ENCODE measurements at regions not wholly inside any gene's neighbourhood (a gene's known extent, or its start where the extent isn't known, plus 50 kb on each side); places are given as distances from the start of the nearest gene placed in this dataset.

GRCh38 chrX:28188526-28188925 lies 207.3 kb upstream of the DCAF8L1 start:
- no peak overlapping the region for H3K27ac ChIP-seq
- H3K4me1 ChIP-seq: no peaks in the 10 kb centered on the region
- TF ChIP-seq POLR2A (IDR thresholded peaks at IDR 0.05): no peak
- TF ChIP-seq, protein P1, sequence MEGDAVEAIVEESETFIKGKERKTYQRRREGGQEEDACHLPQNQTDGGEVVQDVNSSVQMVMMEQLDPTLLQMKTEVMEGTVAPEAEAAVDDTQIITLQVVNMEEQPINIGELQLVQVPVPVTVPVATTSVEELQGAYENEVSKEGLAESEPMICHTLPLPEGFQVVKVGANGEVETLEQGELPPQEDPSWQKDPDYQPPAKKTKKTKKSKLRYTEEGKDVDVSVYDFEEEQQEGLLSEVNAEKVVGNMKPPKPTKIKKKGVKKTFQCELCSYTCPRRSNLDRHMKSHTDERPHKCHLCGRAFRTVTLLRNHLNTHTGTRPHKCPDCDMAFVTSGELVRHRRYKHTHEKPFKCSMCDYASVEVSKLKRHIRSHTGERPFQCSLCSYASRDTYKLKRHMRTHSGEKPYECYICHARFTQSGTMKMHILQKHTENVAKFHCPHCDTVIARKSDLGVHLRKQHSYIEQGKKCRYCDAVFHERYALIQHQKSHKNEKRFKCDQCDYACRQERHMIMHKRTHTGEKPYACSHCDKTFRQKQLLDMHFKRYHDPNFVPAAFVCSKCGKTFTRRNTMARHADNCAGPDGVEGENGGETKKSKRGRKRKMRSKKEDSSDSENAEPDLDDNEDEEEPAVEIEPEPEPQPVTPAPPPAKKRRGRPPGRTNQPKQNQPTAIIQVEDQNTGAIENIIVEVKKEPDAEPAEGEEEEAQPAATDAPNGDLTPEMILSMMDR (IDR thresholded peaks at IDR 0.05): no peak
- H3K36me3 ChIP-seq (ENCODE audit: low read depth, missing control alignments): no peaks in the 10 kb centered on the region
- intact Hi-C loops (cut with DNase I; ENCODE audit: low total_unique reads): no loop called here
- whole genome bisulfite sequencing, 2 donors: 69 to 80% methylated on average over 1 of the region's 1 CpG
- no peaks in the 10 kb centered on the region for H3K27me3 ChIP-seq
- no peaks in the 10 kb centered on the region for H3K9me3 ChIP-seq
- DNase-seq: no peak
- no peak overlapping the region for H3K4me3 ChIP-seq

GRCh38 chrX:28180096-28180495 lies 198.8 kb upstream of the DCAF8L1 start:
- no peak for DNase-seq
- H3K36me3 ChIP-seq (ENCODE audit: low read depth, missing control alignments): no peaks in the 10 kb centered on the region
- H3K27me3 ChIP-seq: no peaks in the 10 kb centered on the region
- no peaks in the 10 kb centered on the region for H3K4me1 ChIP-seq
- TF ChIP-seq POLR2A (IDR thresholded peaks at IDR 0.05): no peak
- TF ChIP-seq, protein P1 (IDR thresholded peaks at IDR 0.05): no peak
- no peaks in the 10 kb centered on the region for H3K9me3 ChIP-seq
- WGBS, 2 donors: 54% methylated on average over 2 of the region's 2 CpGs; no CpG with 5 or more reads in 1 of the 2 donors
- no peak overlapping the region for H3K27ac ChIP-seq
- no peak overlapping the region for H3K4me3 ChIP-seq
- intact Hi-C loops (cut with DNase I; ENCODE audit: low total_unique reads): no loop called here

DNA sequence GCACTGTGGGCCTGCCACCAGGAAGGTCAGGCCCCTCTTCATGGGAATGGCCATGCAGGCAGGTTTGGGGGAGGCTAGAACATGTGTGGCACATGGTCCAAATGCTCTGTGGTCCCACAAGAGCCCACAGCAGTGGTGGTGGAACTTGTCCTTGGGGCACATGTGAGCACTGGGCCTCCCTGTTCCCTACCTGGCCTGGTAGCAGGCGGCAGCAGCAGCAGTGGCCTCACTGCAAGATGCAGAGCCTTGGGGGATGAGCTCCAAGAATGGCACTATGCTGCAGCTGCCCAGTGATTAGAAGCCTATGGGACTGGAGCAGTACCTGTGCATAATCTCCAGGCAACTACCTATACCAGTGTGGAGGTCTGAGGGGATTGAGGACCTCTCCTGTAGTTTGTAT lies 197.0 kb upstream of the DCAF8L1 start:
- intact Hi-C loops (cut with DNase I; ENCODE audit: low total_unique reads): no loop called here
- H3K27me3 ChIP-seq: no peaks in the 10 kb centered on the region
- no peak overlapping the region for H3K4me3 ChIP-seq
- no peak for DNase-seq
- no peak overlapping the region for H3K27ac ChIP-seq
- TF ChIP-seq POLR2A (IDR thresholded peaks at IDR 0.05): no peak
- TF ChIP-seq, protein P1 (IDR thresholded peaks at IDR 0.05): no peak
- H3K36me3 ChIP-seq (ENCODE audit: low read depth, missing control alignments): no peaks in the 10 kb centered on the region
- whole genome bisulfite sequencing, 2 donors: 100% methylated on average over 1 of the region's 1 CpG; no CpG with 5 or more reads in 1 of the 2 donors
- H3K9me3 ChIP-seq: no peaks in the 10 kb centered on the region
- H3K4me1 ChIP-seq: no peaks in the 10 kb centered on the region

GRCh38 chrX:28177202-28177601 lies 196.0 kb upstream of the DCAF8L1 start:
- Histone ChIP-seq H3K27ac (no peak overlapping the region), H3K36me3 (ENCODE audit: low read depth, missing control alignments) (no peaks in the 10 kb centered on the region), H3K9me3 (no peaks in the 10 kb centered on the region), H3K4me3 (no peak overlapping the region), H3K4me1 (no peaks in the 10 kb centered on the region), H3K27me3 (no peaks in the 10 kb centered on the region)
- no peak for TF ChIP-seq POLR2A (IDR thresholded peaks at IDR 0.05)
- TF ChIP-seq, protein P1 (IDR thresholded peaks at IDR 0.05): peak in 1 of 3 experiments; percentile 11
- DNase-seq: no peak
- WGBS, 2 donors: 47% methylated on average over 4 of the region's 4 CpGs; no CpG with 5 or more reads in 1 of the 2 donors
- intact Hi-C loops (cut with DNase I; ENCODE audit: low total_unique reads): no loop called here

- no peaks in the 10 kb centered on the region for H3K4me1 ChIP-seq
- no peaks in the 10 kb centered on the region for H3K9me3 ChIP-seq
- no peaks in the 10 kb centered on the region for H3K36me3 ChIP-seq (ENCODE audit: low read depth, missing control alignments)
- intact Hi-C loops (cut with DNase I; ENCODE audit: low total_unique reads): no loop called here
- no peak overlapping the region for H3K27ac ChIP-seq
- no peak for TF ChIP-seq POLR2A (IDR thresholded peaks at IDR 0.05)
- TF ChIP-seq, protein P1 (IDR thresholded peaks at IDR 0.05): no peak
- H3K4me3 ChIP-seq: no peak overlapping the region
- H3K27me3 ChIP-seq: no peaks in the 10 kb centered on the region
- DNase-seq: no peak
- WGBS, 2 donors: 92% methylated on average over 2 of the region's 2 CpGs
These were observed 189.5 kb upstream of the DCAF8L1 start for GRCh38 chrX:28170713-28171112.

Measured in testis (tissue), 2 donors.